GM18951 (cell line): ENCODE measurements at regions not wholly inside any gene's neighbourhood (a gene's known extent, or its start where the extent isn't known, plus 50 kb on each side); places are given as distances from the start of the nearest gene placed in this dataset.
"Not testable (repeated sequence)": the region's sequence is repeated elsewhere in the genome, so short reads cannot be mapped to it uniquely, and the experiment has no call there.

ENCODE experiments used
- POLR2A ChIP-seq: IDR thresholded peaks from 4 replicates; pipeline ENCODE4 v1.6.1; 2011; ENCODE audit warnings: mild to moderate bottlenecking; ENCODE audit not compliant: insufficient read length, insufficient read depth; ENCODE audit errors: extremely low read depth
- in situ Hi-C: fragments of 300-500 bp; cut with MboI; formaldehyde crosslinking; loops from one replicate; pipeline ENCODE4 v1.12.0; 2022; ENCODE audit warnings: low sequenced_read_pairs, mixed read lengths, inconsistent platforms; ENCODE audit not compliant: unreplicated experiment

DNA sequence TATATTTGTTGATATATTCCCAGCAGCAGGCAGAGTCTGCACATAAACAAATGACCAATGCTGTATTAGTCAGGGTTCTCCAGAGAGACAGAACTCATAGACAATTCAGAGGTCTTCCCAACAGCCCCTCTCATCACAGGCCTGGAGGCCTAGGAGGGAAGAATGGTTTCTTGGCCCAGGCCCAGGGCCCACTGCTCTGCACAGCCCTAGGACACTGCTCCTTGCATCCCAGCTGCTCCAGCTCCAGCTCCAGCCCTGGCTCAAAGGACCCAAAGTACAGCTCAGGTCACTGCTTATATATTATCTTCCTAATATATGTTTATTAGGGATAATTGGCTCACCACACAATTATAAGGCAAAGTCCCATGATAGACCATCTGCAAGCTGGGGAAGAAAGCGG lies 749.9 kb downstream of the KCNJ2 start:
- in situ Hi-C loops = no loop called here
- TF ChIP-seq POLR2A = no peak

DNA sequence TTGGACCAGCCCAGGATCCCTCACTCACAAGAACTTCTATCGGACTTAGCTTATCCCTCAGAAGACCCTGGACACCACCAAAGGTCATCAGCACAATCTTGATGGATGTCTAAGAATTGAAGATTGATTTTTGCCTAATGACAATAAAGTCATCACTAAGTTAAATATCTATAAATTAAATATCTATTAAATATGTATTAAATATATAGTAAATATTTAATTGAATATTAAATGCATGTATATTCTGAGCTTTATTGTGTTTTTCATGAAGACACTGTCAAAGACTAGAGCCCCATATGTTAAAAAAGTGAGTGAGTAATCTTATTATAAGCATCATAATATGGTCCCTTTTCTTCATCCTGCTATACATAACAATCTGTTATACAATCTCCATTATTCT lies 751.1 kb downstream of the KCNJ2 start:
- no peak for TF ChIP-seq POLR2A
- in situ Hi-C loops = no loop called here

DNA sequence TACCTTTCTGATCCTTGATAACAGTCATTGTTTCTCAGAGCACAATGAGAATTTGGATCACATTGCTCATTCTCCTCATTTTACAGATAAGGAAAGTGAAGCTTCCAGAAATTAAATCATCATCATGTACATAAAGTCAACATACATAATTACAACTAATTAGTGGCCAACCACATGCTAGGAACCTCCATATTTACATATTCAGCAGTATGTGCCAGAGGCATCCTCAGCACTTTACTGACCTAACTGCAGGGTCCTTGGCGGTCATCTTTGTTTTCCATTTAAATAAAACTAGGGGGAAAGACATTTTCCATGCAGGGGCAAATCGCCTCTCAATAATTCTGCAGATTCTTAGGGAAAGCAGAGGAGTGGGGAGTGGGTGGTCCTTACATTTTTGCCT lies 752.9 kb downstream of the KCNJ2 start:
- no peak for TF ChIP-seq POLR2A
- in situ Hi-C loops = no loop called here

DNA sequence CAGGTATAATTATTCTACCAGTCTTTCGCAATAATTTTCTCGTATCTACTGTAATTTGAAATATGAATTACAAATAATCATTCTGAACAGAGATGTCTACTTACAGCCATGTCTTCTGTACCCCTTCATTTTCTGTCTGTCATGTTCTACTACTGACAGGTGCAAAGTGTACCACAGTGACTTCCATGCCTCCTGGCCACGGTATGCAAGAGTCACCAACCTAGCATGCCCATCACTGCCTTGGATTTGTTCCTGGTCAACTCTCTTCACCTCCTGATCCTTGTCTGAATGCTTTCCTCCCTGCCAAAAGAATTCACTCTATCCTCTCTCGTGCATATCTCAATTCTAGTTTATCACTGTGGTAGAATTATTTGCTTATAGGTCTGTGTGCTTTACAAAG lies 755.4 kb downstream of the KCNJ2 start:
- in situ Hi-C loops = no loop called here

DNA sequence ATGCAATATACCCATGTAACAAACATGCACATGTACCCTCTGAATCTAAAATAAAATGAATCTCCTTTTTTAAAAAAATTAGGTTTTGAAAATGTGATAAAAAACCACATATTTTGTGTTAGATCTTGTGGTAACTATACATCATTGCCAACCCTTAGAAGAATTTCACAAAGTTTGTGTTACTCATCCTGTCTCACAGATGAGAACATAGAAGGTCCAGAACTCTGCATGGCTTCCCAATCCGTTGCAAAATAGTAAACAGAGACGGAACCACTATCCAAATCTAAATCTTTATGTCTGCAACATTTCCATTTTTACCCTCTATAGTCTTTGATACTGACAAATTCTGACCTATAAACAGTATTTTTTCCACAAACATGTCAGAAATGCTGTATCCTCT lies 759.9 kb downstream of the KCNJ2 start:
- no peak for TF ChIP-seq POLR2A
- in situ Hi-C loops = no loop called here

More for the DNA sequence above, 755.4 kb downstream of the KCNJ2 start:
- no peak for TF ChIP-seq POLR2A

DNA sequence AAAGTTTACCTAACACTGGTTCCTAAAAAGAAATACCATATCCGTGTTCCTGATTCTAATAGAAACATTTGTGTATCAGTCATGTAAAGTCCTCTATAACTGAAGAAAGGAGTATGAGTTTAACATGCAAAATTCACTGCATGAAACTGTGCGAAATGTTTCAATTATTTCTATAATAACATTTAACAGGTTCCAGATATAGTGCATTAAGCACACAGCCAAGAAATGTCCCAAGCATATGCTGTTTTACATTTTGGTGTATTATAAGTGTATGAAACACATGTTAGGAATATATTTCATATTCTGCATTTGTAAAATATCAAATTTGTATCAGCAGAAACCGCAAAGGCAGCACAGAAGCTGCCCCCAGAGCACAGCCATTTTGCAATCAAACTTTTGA lies 764.9 kb downstream of the KCNJ2 start:
- in situ Hi-C loops = no loop called here
- no peak for TF ChIP-seq POLR2A

DNA sequence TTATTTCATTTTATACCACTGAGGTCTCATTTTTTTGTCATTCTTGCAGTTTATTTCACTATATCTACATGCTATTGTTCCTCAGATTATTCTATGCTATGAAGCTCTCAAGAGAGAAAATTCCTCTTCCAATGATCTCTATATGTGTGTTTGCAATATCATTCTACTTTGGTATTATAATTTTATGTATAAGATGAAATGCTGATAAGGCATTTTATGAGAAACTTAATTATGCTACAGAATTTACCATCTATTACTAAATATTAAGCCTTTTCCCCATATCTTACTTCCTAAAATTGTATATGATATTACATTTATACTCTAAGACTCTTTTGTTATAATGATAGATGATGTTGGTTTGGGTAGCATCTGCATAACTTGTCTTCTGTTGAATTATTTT lies 765.5 kb downstream of the KCNJ2 start:
- TF ChIP-seq POLR2A = no peak
- in situ Hi-C loops = no loop called here

DNA sequence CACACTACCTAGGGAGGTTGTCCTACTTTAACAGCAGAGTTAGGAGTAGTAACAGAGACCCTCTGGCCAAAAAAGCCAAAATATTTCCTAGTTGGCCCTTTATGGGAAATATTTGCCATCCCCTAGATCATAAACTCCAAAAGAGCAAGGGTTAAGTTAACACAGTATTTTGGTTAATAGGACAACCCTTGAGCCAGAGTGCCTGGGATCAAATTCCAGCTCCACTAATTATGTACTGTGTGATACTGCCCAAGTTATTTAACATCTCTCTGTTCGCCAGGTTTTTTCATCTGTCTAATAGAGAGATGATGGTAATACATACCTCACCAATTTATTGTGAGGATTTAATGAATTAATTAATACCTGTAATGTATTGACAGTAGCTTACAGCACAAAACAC lies 767.4 kb downstream of the KCNJ2 start:
- no peak for TF ChIP-seq POLR2A
- in situ Hi-C loops = no loop called here

DNA sequence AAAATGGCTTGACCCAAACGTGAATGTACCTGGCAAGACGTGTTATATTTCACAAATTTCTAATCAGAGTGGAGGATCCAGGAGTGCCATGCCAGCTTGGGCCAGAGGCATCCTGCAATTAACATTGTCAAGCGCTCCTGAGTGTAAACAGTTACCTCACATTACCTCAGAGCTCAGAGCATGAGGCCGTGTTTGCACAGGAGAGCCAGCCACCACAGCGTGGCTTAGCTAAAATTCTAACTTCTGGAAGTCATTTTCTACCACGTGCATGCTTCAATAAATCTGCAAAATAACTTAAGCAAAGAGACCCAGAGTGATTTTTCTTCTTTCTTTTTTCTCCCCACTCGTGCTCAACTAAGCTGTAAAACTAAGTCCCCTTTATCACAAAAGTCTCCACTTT lies 769.0 kb downstream of the KCNJ2 start:
- in situ Hi-C loops = no loop called here

DNA sequence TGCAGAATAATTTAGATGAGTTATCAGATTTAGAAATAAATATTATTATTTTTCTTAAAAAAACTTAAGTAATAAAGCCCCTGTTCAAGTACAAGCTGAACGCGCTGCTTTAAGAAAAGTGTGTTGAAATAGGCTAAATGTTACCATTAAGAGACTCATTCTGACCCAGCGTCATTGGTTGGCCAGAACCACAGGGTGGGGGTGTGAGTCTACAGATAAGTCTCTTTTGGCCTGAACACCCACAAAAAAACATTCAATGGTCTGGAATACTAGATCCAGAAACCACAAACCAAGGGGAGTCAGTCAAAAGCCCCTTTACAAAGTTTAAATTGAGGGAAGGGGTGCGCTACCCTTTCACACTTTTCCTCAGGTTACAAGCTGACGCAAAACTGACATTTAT lies 776.1 kb downstream of the KCNJ2 start:
- TF ChIP-seq POLR2A = no peak
- in situ Hi-C loops = no loop called here

More for the DNA sequence above, 769.0 kb downstream of the KCNJ2 start:
- TF ChIP-seq POLR2A = no peak

DNA sequence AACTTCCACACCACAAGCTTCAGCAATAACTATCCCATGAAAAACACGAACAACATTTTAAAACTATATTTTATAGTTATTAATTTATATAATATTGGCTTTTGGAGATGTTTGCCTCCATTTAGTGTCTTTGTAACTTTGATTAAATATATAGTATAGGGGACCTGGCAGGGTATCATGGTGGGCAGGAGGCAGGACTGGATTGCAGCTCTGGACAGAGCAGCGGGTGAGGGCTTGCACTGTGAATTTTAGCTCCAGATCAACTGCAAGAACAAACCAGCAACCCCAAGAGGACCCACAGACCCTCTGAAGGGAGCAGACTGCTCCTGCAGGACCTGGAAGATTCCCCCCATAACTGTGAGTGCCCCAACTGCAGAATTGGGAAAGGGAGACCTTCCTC lies 777.9 kb downstream of the KCNJ2 start:
- TF ChIP-seq POLR2A = no peak
- in situ Hi-C loops = no loop called here

DNA sequence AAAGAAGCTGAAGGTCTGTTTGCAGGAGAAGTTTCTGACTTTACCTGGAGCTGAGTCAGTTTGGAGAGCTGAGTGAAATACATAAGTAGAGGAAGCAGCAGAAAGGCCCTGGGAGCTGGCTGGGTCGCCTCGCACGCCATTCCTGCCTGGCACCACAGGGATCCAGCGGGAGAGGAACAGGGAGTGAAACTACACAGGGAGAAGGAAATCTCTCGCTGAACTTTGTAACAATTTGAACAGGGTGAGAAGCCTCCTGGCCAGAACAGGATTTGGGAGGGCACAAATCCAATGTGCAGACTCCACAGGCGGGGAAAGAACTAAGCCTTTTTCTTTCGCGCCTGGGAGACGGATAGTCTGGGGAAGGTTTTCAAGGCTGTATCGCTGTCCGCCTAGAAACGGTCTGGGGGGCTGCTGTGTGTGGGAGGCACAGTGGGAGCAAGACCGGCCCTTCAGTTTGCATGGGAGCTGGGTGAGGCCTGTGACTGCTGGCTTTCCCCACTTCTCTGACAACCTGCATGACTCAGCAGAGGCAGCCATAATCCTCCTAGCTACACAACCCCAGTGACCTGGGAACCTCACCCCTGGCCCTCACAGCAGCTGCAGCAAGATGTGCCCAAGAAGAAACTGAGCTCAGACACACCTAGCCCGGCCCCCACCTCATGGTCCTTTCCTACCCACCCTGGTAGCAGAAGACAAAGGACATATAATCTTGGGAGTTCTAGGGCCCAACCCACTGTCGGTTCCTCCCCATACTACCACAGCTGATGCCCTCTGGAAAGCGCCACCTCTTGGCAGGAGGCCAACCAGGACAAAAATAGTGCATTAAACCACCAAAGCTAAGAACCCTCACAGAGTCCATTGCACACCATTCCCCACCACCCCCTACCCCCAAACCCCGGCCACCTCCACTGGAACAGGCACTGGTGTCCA lies 778.6 kb downstream of the KCNJ2 start:
- TF ChIP-seq POLR2A = no peak
- in situ Hi-C loops = no loop called here

DNA sequence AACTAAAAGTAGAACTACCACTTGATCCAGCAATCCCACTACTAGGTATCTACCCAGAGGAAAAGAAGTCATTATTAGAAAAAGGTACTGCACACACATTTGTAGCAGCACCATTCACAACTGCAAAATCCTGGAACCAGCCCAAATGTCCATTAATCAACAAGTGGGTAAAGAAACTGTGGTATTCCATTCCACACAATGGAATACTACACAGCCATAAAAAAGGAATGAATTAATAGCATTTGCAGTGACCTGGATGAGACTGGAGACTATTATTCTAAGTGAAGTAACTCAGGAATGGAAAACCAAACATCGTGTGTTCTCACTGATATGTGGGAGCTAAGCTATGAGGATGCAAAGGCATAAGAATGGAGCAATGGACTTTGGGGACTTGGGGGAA lies 783.8 kb downstream of the KCNJ2 start:
- in situ Hi-C loops = not testable (repeated sequence)

DNA sequence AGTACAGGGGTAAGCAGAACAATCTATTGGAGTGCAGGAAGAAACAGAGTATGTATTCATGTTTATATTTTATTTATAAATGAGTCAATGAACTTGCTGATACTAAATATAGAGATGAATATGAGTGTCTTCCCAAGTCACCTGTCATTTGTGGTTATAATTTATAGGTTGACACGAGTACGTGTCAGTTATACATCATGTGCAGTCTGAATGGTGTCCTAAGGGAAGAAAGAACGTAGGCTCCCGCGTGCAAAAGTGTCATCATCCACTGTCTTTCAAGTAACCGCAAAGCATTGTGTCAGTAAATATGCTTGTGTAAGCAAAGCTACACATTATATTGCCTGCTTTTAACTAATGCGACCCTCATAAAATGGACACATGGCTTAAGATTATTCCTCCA lies 786.1 kb downstream of the KCNJ2 start:
- no peak for TF ChIP-seq POLR2A
- in situ Hi-C loops = no loop called here
